HG03342 (cell line): ENCODE measurements at regions not wholly inside any gene's neighbourhood (a gene's known extent, or its start where the extent isn't known, plus 50 kb on each side); places are given as distances from the start of the nearest gene placed in this dataset.

ENCODE experiments used
- ATAC-seq: cut with Tn5 transposase; IDR thresholded peaks from one replicate; pipeline ENCODE4 v1.9.1; 2021; ENCODE audit warnings: mild to moderate bottlenecking, moderate library complexity; ENCODE audit not compliant: unreplicated experiment

DNA sequence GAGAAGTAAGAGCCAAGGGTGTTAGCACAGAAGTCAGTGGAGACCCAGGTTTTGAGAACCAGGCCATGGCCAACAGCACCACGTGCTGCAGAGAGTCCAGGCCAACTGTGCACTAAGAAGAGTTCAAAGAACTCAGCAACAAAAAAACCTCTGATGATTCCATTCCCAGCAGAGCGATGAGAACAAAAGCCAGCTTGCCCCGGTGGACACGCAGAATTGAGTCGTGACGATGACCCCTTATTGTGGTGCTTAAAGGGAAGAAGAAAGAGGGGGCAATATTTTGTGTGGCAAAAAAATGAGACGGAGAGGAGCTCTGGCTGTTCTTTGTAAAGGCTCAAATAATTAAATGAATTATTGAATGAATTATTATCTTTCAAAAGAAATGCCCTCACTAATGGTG, 468.3 kb upstream of the AUTS2 start:
- no peak for ATAC-seq

DNA sequence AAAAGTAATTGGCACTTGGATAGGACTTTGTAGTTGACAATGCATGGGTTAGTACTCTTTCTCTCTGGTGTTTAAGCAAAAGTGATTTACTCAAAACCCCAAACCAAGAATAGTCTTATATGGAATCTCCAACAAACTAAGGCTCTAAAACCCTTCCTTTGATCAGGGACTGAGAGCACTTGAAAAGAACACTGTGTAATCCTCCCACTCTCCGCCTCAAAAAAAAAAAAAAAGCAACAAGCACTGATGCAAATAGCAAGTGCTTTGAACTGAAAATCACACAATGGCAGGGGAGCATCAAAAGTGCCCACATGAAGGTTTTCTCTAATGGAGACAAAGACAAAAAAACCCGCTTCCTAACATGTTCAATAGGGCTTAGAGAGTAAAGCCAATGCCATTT, 467.9 kb upstream of the AUTS2 start:
- no peak for ATAC-seq

DNA sequence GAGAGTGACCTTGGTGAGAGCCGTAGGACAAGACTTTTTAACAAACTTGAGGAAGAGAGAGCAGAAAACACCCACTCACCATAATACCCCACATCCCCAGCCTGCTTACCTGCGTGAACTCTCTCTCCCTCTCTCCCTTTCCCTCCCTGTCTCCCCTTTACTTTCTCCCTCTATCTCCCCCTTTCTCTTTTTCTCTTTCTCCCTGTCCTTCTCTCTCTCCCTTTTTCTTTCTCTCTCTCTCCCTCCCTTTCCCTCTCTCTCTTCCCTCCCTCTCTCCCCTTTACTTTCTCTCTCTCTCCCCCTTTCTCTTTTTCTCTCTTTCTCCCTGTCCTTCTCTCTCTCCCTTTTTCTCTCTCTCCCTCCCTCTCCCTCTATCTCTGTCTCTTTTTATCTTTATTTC, 464.0 kb upstream of the AUTS2 start:
- ATAC-seq = no peak

DNA sequence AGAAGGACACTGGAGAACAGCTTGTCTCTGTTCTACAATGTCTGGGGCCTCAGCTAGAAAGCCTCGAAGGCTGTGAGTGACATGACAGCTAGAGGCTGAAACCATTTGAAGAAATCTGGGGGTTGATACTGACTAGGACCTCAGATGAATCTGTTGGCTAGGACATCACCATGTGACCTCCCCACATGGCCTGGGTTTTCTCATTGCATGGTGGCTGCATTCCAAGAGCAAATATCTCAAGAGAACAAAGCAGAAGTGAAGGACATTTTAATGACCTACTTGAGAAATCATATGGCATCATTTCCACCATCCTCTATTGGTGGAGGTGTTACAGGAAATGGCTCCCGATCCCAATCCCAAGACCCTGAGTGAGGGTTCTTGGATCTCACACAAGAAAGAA, 450.6 kb upstream of the AUTS2 start:
- ATAC-seq = no peak

DNA sequence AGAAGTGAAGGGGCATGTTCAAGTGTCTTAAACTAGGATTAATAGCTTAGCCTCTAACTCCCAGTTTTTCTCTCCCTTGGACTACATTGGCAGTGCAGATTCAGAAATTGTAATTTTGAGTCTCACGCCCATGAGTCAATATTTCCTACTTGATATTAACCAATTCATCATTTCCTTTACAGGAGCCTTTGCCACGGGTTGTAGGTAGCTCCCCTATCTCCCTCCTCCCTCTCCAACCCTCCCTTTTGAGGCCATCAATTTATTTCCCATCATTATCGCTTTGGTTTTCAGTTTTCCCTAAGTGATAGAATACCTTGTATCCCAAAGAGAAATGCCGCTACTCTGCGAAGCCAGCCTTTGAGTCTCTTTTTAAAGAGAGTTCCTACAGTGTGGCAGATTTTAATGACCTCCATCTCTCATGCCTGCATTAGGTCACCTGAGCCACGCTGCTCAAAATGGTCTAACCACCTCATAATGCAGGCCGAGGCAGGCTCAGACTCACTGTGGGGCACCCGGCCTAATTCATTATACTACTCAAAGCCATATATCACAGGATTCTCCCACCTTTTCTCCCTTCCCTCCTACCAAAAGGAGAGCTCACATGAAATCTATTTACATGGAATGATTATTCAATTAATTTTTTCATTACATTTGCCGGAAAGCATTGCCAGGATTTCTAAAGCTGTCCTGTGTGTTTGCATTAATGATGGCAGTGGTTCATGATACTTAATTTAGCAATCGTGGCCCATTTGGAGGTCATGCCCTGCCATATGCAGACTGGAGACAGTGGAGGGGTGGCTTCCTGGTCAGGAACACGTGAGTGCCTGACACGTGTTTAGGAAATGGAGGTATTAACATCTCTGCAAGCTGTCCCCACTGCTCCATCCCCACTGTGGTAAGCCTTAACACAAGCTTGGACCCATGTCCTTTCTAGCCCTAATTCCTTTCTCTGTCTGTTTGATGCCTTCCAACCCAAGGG, 448.2 kb upstream of the AUTS2 start:
- ATAC-seq = no peak

DNA sequence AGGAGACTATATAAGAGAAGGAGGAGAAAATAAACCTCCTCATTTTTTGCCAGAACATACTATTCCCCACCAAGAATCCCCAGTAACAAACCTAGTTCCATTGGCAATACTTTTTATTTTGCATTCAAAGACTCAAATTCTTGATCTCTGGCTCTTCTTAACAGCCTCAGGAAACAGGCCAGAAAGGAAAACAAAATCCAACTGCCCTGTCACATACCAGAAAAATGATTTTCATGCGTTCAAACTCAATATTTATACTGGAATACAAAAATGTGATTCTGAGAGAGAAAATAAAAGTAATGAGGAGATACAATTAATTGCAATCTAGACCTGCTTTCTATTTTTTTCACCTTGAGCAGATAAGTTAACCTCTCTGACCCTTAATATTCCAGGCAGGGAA, 435.9 kb upstream of the AUTS2 start:
- ATAC-seq = no peak

DNA sequence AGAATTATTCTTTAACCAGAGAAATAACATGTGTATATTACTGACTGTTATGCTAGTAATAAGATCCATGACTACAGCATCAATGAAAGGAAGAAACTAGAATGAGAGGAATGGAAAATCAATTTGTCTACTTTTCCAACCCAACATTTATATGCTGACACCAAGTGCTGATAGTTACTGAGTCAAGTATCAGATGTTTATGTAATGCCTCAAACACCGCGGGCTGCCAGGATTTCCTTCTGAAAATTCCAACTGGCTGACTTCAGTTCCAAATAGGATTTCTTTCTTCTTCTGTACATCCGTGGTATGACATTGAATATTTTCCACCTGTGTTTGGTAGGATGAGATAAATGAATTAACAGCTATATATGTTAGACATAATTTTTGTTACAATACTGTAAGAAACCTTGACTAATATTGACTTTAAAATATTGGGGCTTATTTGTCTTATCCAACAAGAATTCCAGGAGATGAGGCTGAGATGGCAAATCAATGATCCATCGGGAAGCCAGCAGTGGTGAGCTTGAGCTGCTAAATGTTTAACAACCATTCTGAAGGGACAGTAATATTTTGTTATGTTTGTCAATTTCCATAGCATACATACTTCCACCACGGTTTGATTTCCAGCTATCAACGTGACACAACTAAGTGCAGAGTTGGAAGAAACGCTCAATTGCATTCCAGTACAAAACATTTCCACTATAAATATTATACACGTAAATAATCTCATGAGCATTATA, 435.2 kb upstream of the AUTS2 start:
- ATAC-seq = no peak

DNA sequence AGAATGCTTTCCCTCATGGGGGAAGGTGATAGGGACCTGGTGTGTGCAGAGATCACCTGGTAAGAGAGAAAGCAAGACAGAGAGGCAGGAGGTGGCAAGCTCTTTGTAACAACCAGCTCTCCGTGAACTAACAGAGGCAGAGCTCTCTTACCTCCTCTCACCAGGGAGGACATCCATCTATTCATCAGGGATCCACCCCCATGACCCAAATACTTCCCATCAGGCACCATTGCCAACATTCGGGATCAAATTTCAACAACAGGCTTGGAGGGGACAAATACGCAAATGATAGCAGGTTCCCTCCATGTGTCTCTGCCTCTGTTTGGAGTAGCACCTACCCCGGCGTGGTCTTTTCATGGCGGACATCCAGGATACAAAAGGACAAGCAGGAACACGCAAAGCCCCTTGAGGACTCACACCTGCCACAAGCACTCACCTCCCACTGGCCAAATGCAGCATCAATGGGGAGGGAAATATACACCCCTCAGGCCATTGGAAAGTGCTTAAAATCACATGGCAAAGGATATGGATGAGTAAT, 431.2 kb upstream of the AUTS2 start:
- ATAC-seq = no peak

DNA sequence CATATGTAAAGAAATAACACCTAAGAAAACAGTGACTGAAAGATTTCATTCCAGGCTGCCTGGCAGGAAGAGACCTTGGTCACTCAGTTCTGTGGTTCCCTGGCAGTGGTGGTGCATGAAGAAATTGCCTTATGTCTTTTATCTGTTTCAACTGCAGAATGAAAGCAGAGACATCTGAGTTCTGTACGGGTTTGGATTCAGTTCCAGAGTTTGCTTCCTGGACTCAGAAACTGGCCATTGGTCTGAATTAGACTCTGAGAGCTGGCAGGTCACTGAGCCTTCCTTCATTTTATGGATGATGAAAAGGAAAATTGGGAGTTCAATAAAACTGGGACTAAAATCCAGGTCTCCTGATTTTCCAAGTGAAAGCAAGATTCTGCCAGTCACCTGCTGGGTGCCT, 428.9 kb upstream of the AUTS2 start:
- ATAC-seq = no peak

DNA sequence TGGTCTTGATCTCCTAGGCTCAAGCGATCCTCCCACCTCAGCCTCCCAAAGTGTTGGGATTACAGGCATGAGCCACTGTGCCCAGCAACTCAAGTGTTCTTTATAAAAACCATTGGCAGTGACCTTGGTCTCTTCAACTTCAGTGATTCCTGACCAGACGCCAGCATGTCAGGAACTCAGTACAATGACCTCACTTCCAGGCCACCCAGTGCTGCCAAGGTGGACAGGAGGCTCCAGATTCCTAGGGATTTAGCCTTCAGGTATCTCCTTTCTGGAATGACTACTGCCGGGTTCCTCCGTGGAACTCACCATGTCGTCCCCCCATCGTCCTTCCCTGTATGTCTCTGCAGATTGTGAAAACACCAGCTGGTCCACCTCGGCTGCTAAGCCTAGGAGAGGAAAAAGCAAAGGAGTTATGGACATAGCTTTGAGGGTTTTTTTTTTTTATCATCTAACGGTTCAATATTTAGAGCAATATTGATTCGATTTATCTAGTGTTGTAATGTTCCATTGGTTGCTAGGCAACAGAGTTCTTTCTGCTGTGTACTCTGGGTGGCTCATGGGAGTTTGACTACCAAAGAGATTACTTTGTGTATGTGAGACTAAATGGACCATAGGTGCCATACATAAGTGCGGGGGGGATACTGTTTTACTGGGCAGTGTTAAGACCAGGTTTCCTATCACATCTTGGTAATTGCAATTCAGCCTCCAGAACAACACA, 425.8 kb upstream of the AUTS2 start:
- no peak for ATAC-seq

DNA sequence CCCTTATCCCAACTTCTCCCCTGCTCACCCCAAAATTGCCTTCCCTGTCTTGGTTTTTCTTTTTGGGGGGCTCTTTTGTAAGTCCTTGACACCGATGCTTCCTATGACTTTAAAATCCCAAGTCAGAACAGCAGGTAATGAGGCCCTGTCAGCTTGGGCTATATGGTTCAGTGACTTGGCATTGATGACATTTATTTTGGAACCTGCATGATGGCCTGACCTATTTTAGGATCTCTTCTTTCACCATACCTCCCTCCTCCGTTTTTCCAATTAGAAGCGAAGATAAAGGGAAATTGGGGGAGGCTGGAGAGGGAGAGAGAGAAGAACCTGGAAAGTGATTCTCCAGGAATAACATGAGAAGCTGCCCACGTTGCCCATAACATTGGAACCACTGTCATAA, 424.9 kb upstream of the AUTS2 start:
- no peak for ATAC-seq

DNA sequence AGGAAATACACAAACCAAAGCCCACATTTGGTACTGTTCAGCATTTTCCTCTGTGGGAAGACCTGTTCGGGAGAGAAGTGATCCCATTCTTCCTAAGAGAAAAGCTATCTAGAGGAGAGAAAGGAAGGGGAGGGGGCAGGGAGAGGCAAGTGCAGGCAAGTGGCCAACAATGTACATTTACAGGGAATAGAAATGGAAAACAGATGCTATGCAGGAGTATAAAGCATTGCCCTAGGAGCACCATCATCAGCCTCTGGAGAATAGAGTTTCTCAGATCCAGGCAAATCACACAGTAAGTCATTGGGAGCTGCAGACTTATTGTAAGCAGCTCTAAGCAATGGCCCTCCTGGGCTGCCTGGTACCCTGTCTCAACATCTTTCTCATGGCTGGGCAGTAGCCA, 424.4 kb upstream of the AUTS2 start:
- ATAC-seq = no peak

DNA sequence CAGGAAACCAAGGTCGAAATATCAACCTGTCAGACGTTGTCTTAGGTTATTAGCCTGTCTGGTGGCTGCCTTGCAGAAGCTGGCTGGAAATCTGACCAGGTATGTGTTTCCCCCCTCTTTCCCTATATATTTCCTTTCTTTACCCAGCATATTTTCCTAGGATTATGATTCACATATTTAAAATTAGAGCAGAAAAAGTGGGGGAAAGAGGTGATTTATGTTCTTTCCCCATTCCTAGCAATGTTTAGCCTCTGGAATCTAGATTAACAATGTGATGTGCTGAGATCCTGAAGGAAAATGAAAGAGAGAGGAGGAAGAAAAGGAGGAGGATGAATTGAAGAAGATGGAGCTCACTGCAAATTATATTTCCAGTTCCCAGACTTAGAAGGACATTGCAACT, 421.4 kb upstream of the AUTS2 start:
- no peak for ATAC-seq

DNA sequence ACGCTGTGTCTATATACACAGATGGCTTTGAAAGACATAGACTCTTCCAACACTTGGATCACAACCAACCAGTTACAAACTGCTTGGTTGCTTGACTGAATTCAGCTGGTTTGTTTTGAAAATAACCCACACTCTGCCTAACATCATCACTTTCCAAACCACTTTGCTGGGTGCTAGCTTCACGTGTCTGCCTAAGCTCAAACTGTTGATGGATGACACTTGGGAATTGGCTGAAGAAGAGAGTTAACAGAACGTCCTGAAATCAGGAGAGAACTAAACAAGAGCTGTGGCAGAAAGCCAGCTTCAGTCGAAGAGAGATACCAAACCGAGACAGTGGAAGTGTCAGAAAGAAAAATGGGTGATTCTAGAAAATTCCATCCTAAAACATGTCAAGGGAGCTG, 420.8 kb upstream of the AUTS2 start:
- ATAC-seq = no peak

DNA sequence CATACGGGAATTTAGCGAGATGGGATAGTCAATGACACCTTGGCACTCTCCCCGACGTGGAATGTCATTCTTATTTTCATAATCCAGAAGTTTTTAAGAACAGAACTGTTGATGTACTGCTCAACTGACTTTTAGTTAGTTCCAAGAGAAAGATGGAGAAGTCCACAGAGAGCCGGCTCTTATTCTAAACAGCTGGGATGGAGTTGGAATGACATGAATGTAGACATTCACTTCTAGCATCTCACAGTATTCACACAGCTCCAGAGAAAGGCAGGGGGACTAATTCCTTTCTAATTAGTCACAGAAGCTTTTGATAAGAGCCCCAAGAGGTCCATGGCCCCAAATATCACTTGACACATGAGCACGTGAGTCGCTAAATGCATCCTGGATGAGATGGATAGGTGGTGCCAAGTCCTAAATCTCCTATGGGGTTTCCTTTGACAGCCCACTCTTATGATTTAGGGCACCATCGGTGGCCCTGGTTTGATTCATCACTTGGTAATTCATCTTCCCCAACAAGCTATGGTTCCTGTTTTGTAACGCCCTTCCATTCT, 420.3 kb upstream of the AUTS2 start:
- no peak for ATAC-seq

DNA sequence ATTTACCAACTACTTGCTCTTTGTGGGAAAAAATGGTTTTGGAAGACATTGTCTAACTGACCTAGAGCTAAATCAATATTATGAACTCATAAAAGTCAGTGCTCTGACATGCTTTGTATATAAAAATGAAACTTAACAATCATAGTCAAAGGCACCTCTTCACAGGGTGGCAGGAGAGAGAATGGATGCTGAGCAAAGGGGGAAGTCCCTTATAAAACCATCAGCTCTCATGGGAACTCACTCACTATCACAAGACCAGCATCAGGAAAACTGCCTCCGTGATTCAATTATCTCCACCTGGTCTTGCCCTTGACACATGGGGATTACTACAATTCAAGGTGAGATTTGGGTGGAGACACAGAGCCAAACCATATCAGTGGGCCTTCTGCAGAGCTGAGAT, 417.6 kb upstream of the AUTS2 start:
- no peak for ATAC-seq

DNA sequence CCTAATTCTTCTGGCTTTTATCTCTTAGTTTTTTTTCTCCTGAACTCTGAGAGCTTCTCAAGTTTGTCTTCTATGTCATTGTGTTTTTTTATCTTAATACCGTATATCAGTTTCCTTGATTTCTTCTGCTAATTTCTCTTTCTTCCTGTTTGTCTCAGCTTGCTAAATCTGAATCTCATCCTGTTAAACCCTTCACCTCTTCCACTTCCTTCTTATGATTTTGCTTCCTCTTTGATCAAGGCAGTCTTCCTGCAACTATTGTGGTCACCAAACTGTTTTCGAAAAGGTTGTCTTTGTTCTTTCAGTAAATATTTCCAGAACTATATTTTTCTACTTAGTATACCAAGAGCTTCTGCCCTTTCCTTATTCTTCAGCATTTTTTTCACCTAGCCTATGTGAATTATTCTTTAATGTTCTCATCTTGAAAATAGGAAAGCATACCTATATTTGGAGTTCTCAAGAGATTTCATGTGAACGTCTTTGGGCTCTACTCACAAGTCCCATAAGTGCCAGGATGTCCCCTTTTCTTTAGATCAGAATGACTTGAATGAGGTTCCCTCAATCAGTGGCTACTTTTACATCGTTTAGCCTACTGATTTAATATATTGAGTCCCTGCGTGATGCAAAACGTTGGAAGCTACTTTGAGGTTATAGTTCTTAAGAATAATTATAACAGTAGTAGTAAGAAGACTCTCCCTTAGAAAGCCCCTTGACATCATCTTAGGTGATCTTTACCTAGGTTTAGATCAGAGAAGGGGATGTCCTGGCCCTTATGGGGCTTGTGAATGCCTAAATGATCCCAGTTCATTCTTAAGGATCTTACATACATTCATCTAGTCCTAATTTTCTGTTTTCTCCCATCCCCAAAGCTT, 415.4 kb upstream of the AUTS2 start:
- no peak for ATAC-seq

DNA sequence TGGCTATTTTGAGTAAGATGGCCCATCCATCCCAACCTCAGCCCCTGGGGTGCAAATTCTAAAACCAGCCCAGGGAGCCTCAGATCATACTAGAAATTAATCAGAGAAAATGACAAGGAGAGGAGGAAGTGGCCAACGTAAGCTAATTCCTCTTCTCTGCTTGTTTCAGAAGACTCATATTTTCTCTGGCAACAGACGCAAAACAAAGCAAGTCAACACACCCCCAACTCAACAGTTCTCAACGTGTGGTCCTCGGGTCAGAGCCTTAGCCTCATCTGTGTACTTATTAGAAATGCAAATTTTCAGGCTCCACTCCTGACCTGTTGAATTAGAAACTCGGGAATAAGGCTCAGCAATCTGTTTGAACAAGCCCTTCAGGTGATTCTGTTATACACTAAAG, 413.9 kb upstream of the AUTS2 start:
- no peak for ATAC-seq

DNA sequence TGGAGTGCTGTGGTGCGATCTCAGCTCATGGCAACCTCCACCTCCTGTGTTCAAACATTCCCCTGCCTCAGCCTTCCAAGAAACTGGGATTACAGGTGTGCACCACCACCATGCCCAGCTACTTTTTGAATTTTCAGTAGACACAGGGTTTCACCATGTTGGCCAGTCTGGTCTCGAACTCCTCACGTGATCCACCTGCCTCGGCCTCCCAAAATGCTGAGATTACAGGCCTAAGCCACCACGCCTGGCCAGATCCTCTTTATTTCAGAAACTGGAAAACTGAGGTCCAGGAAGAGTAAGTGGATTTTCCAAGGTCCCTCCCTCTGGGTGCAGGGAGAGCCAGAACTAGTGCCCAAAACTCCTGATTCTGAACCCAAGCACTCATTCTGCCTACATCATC, 413.1 kb upstream of the AUTS2 start:
- ATAC-seq = no peak

DNA sequence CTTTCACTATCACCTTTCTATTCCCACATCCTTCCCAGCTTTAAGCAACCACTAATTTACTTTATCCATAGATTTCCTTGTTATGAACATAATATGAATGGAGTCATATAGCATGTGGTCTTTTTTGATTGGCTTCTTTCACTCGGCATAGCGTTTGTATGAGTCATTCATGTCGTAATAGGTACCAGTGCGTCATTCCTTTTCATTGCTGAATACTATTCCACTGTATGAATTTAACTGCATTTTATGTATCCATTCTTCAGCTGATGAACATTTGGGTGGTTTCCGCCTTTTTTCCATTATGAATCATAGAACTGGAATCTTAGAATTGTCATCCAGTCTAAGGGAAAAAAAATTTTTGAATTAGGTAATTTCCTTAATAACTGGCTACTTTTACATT, 411.3 kb upstream of the AUTS2 start:
- ATAC-seq = no peak
